ENCODE measurements at regions not wholly inside any gene's neighbourhood (a gene's known extent, or its start where the extent isn't known, plus 50 kb on each side); places are given as distances from the start of the nearest gene placed in this dataset.

DNA sequence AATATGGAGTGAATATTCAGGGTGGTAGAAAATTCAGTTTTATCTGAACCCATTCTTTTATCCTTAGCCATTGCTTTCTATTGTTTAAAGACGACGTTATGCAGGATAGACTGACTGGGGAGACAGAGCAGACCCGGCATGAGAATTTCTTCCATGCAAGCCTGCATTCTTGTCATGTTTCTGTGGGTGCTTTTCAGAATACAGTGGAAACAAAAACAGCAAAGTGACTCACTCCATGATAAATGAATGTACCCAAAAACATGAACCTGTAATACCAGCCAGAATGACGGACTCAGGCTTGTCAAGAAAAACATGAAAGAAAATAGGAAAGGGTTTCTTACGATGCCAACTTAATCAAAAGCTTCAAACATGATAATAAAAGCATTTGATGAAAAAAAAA is 924.0 kb downstream of the EFNB2 start:
- Histone ChIP-seq H3K27ac (ENCODE audit: insufficient read depth, low read length) (no peak overlapping the region), H4K20me1 (ENCODE audit: insufficient read depth, low read length) (no peaks in the 10 kb centered on the region)
- POLR2A ChIA-PET (ENCODE audit: unreplicated experiment), result interaction anchor here (0.6 kb wide), 1 partner anchor 275 kb away, joined by 3 read pairs; no protein-coding TSS in a partner anchor

More for the DNA sequence above, 924.0 kb downstream of the EFNB2 start:
- H4K8ac ChIP-seq (ENCODE audit: low read depth in 2 of 2, low read length in 2 of 2), result no peak overlapping the region
- no peak overlapping the region for H3K56ac ChIP-seq (ENCODE audit: extremely low read depth, insufficient read depth, low read length)
- no peak overlapping the region for H4K5ac ChIP-seq (ENCODE audit: low read depth, low read length)
- H3K18ac ChIP-seq (ENCODE audit: low read depth, low read length), result no peak overlapping the region
- DNase-seq, result peak; percentile 41
- H3K79me1 ChIP-seq (ENCODE audit: low read depth in 1 of 2, low read length in 2 of 2), result no peaks in the 10 kb centered on the region
- H3K4me3 ChIP-seq (ENCODE audit: insufficient read depth, low read depth, low read length), result no peak overlapping the region
- H2BK20ac ChIP-seq (ENCODE audit: low read depth, low read length), result no peak overlapping the region
- no peak overlapping the region for H2BK15ac ChIP-seq (ENCODE audit: low read depth, low read length)
- no peak overlapping the region for H3K4ac ChIP-seq (ENCODE audit: low read depth, low read length)
- in situ Hi-C loops (cut with MboI; ENCODE audit: low sequenced_read_pairs), result no loop called here
- H2BK120ac ChIP-seq (ENCODE audit: low read depth, low read length), result no peak overlapping the region
- TF ChIP-seq, protein P1, sequence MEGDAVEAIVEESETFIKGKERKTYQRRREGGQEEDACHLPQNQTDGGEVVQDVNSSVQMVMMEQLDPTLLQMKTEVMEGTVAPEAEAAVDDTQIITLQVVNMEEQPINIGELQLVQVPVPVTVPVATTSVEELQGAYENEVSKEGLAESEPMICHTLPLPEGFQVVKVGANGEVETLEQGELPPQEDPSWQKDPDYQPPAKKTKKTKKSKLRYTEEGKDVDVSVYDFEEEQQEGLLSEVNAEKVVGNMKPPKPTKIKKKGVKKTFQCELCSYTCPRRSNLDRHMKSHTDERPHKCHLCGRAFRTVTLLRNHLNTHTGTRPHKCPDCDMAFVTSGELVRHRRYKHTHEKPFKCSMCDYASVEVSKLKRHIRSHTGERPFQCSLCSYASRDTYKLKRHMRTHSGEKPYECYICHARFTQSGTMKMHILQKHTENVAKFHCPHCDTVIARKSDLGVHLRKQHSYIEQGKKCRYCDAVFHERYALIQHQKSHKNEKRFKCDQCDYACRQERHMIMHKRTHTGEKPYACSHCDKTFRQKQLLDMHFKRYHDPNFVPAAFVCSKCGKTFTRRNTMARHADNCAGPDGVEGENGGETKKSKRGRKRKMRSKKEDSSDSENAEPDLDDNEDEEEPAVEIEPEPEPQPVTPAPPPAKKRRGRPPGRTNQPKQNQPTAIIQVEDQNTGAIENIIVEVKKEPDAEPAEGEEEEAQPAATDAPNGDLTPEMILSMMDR (conservative IDR thresholded peaks at IDR 0.05; ENCODE audit: low read depth, low read length), result no peak
- no peak for TF ChIP-seq POLR2A (IDR thresholded peaks at IDR 0.05; ENCODE audit: low read depth, low read length)
- no peaks in the 10 kb centered on the region for H3K36me3 ChIP-seq (ENCODE audit: control insufficient read depth, insufficient read depth, low read length)
- H3K23ac ChIP-seq (ENCODE audit: low read depth, low read length), result no peak overlapping the region
- CTCF ChIA-PET, result no interaction called here
- no peak overlapping the region for H2AK9ac ChIP-seq (replicated peaks; ENCODE audit: low read depth, low read length, poor library complexity)
- dilution Hi-C loops (cut with HindIII; ENCODE audit: low sequenced_read_pairs, unreplicated experiment), result no loop called here
- no peak overlapping the region; the same call in 1 of the 2 replicates for H3K4me2 ChIP-seq (ENCODE audit: low read depth, low read length)
- H2AFZ ChIP-seq (replicated peaks; ENCODE audit: low read length, poor library complexity), result no peak overlapping the region
- H3K9me3 ChIP-seq (ENCODE audit: control insufficient read depth, insufficient read depth, low read length), result no peaks in the 10 kb centered on the region
- no TSS peak for BruUV-seq (replicated peaks)
- intact Hi-C loops (cut with micrococcal nuclease), result no loop called here
- H3K14ac ChIP-seq (replicated peaks; ENCODE audit: low read depth, low read length), result no peak overlapping the region
- H3K9ac ChIP-seq (ENCODE audit: low read depth, low read length), result no peak overlapping the region
- no peaks in the 10 kb centered on the region for H3K27me3 ChIP-seq (ENCODE audit: control insufficient read depth, insufficient read depth, low read length)
- no peak overlapping the region for H2AK5ac ChIP-seq (ENCODE audit: low read depth, low read length)
- H2BK5ac ChIP-seq (ENCODE audit: low read depth, low read length, poor library complexity, severe bottlenecking), result no peak overlapping the region
- no peaks in the 10 kb centered on the region for H3K9me1 ChIP-seq (ENCODE audit: insufficient read depth, low read length)
- WGBS, 2 experiments (ENCODE audit: extremely low coverage in 2 of 2, insufficient read length in 1 of 2), result no CpG with 5 or more reads among the region's 5 CpGs
- no peaks in the 10 kb centered on the region for H3K4me1 ChIP-seq (ENCODE audit: control insufficient read depth, insufficient read depth, low read length)
- peak; percentile 85 for ATAC-seq (ENCODE audit: low read depth)
- H4K91ac ChIP-seq (ENCODE audit: insufficient read depth, low read depth, low read length), result no peak overlapping the region

All from IMR-90 (cell line).